H1 (cell line): ENCODE measurements at regions not wholly inside any gene's neighbourhood (a gene's known extent, or its start where the extent isn't known, plus 50 kb on each side); places are given as distances from the start of the nearest gene placed in this dataset.

Experiments used
- EGR1 ChIP-seq: IDR thresholded peaks from 2 replicates; pipeline ENCODE4 v1.6.1; 2011; ENCODE audit warnings: low read depth, low read length, borderline replicate concordance
- EZH2 ChIP-seq: fragments of 200-600 bp; sonication (generic); IDR thresholded peaks from 2 replicates; pipeline ENCODE4 v1.7.1; 2012; ENCODE audit warnings: low read depth, mild to moderate bottlenecking, moderate library complexity, low read length, inconsistent platforms; ENCODE audit not compliant: severe bottlenecking
- JUN ChIP-seq: IDR thresholded peaks from 2 replicates; pipeline ENCODE4 v1.6.1; 2011; ENCODE audit warnings: low read depth, mild to moderate bottlenecking, improper control_type of control experiment, low read length
- JUND ChIP-seq: IDR thresholded peaks from 2 replicates; pipeline ENCODE4 v1.6.1; 2011; ENCODE audit warnings: mild to moderate bottlenecking, improper control_type of control experiment, low read length
- RFX5 ChIP-seq: IDR thresholded peaks from 2 replicates; pipeline ENCODE4 v1.6.1; 2011; ENCODE audit warnings: low read depth, low read length, improper control_type of control experiment, borderline replicate concordance
- ZNF274 ChIP-seq: IDR thresholded peaks from 2 replicates; pipeline ENCODE4 v1.7.0; 2012; ENCODE audit warnings: low read length, borderline replicate concordance; ENCODE audit errors: extremely low read depth
- TF ChIP-seq, protein P1 (sequence below): IDR thresholded peaks from 2 replicates; pipeline ENCODE4 v1.6.1; 2012; ENCODE audit warnings: low read length, inconsistent platforms

GRCh38 chr14:49505041-49505766 lies 81.0 kb downstream of the RPS29 start (continued):
- TF ChIP-seq RFX5 (no peak), JUN (0 out of 2 replicates have a peak, but pooled peaks have one; percentile 14), JUND (0 out of 2 replicates have a peak, but pooled peaks have one; percentile 14), ZNF274 (no peak), EZH2 (no peak), EGR1 (no peak)
- TF ChIP-seq, protein P1, sequence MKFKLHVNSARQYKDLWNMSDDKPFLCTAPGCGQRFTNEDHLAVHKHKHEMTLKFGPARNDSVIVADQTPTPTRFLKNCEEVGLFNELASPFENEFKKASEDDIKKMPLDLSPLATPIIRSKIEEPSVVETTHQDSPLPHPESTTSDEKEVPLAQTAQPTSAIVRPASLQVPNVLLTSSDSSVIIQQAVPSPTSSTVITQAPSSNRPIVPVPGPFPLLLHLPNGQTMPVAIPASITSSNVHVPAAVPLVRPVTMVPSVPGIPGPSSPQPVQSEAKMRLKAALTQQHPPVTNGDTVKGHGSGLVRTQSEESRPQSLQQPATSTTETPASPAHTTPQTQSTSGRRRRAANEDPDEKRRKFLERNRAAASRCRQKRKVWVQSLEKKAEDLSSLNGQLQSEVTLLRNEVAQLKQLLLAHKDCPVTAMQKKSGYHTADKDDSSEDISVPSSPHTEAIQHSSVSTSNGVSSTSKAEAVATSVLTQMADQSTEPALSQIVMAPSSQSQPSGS: no peak
